Psoas muscle (tissue), 7 donors: ENCODE measurements at regions not wholly inside any gene's neighbourhood (a gene's known extent, or its start where the extent isn't known, plus 50 kb on each side); places are given as distances from the start of the nearest gene placed in this dataset.
A peak's percentile ranks its signal among the peaks of the same experiment; 100 is the strongest.

ENCODE experiments used
- ATAC-seq, 4 donors: fragments of 200-7000 bp; cut with Tn5 transposase; one replicate each; pipeline ENCODE4 v1.9.1; 2020; ENCODE audit warnings: moderate library complexity in 3 of 4, mild to moderate bottlenecking in 2 of 4
- DNase-seq, 2 donors: peaks; one replicate each; pipeline ENCODE4 v3.0.0-alpha.2; 2020
- H3K27ac ChIP-seq: fragments of 200-600 bp; one replicate; pipeline ENCODE4 v1.8.0; 2022
- H3K27me3 ChIP-seq, 3 donors: fragments of 200-600 bp in 1 of 3; one replicate each; pipeline versions ENCODE4 v1.6.1 to v1.8.0; 2013 to 2022; ENCODE audit warnings: low read length in 2 of 3, mild to moderate bottlenecking in 2 of 3, moderate library complexity in 1 of 3; ENCODE audit not compliant: insufficient read depth in 3 of 3
- H3K36me3 ChIP-seq, 2 donors: fragments of 200-600 bp in 1 of 2; one replicate each; pipeline versions ENCODE4 v1.6.1 to v1.8.0; 2013 to 2022; ENCODE audit warnings: low read depth in 1 of 2, mild to moderate bottlenecking in 1 of 2, moderate library complexity in 1 of 2; ENCODE audit not compliant: insufficient read depth in 1 of 2
- H3K4me1 ChIP-seq: fragments of 200-600 bp; one replicate; pipeline ENCODE4 v1.8.0; 2022
- H3K4me3 ChIP-seq: fragments of 200-600 bp; one replicate; pipeline ENCODE4 v1.8.0; 2022; ENCODE audit warnings: mild to moderate bottlenecking
- H3K9me3 ChIP-seq: fragments of 200-600 bp; one replicate; pipeline ENCODE4 v1.8.0; 2022
- WGBS, 3 donors: extraction: QIAGEN DNeasy Blood & Tissue Kit; methylation state at CpG; one replicate each; pipeline versions ENCODE4 v1.1.6 to v1.1.7; 2013; 5-methylcytosine and 5-hydroxymethylcytosine counted together
- intact Hi-C, 2 donors: fragments of 100-400 bp; cut with DNase I; formaldehyde crosslinking; loops; one replicate each; pipeline versions ENCODE4 v1.11.0 to v1.14.2; 2022
- TF ChIP-seq, protein P1 (sequence below): fragments of 200-600 bp; IDR thresholded peaks from one replicate; pipeline ENCODE4 v1.8.0; 2022; ENCODE audit warnings: antibody characterized with exemption
- donor health status: healthy with polysubstance abuse.
- donor health status: DM: no; HTN: no; CAD: no; lungs with moderate emphysema.
- donor health status: Bipolar disorder and iron deficiency.
- donor health status: healthy.
- donor health status: DM: yes; HTN: yes; CAD: no.
- donor health status: DM: no; HTN: no; CAD: no.
- donor health status: DM: yes; HTN: yes; CAD: no.

DNA sequence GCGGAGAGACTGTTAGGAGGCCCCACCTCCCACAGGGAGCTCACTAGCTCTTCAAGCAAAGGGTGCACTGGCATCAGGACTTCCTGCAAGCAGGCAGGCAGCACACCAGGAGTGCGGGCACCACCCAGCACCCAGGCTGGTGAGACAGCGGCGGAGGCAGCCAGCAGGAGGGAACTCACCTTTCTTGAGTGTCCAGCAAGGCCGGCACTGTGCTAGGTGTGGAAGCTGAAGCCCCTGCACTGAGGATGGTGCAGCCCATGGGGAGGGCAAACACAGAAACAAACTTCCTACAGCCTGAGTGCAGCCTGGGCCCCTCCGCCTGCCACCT lies 100.7 kb upstream of the ID2 start:
- H3K4me1 ChIP-seq, result no peaks in the 10 kb centered on the region
- H3K9me3 ChIP-seq, result no peaks in the 10 kb centered on the region
- TF ChIP-seq, protein P1, sequence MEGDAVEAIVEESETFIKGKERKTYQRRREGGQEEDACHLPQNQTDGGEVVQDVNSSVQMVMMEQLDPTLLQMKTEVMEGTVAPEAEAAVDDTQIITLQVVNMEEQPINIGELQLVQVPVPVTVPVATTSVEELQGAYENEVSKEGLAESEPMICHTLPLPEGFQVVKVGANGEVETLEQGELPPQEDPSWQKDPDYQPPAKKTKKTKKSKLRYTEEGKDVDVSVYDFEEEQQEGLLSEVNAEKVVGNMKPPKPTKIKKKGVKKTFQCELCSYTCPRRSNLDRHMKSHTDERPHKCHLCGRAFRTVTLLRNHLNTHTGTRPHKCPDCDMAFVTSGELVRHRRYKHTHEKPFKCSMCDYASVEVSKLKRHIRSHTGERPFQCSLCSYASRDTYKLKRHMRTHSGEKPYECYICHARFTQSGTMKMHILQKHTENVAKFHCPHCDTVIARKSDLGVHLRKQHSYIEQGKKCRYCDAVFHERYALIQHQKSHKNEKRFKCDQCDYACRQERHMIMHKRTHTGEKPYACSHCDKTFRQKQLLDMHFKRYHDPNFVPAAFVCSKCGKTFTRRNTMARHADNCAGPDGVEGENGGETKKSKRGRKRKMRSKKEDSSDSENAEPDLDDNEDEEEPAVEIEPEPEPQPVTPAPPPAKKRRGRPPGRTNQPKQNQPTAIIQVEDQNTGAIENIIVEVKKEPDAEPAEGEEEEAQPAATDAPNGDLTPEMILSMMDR, result no peak
- DNase-seq (no peak), ATAC-seq (no peak)
- no peak overlapping the region for H3K4me3 ChIP-seq
- H3K27ac ChIP-seq, result no peak overlapping the region
- WGBS, 3 donors, result 90 to 94% (median 94%) methylated on average over 6 of the region's 6 CpGs
- intact Hi-C loops, result no loop called here
- no peaks in the 10 kb centered on the region for H3K36me3 ChIP-seq
- H3K27me3 ChIP-seq, result peaks cover 0 to 1% (median 0%) of the 10 kb centered on the region in 3 donors

DNA sequence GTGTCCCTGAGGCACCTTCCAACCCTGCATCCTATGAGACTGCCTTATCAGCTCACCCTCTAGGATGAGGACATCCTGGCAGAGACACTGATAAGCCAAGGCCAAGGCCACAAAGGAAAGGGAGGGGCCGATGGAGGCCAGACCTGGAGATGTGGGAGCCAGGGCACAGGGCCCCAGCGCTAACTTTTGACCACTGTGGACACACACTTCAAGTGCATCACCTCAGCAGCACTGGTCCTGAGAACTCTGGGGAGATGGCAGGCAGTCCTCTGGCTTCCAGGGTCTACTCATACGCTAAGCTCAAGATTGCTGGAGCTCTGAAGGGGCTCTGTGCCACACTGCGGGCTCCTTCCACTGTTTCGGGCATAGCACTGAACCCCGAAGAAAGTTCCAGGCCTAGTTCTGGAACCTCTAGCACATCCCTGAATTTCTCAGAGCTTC lies 100.2 kb upstream of the ID2 start:
- intact Hi-C loops, result no loop called here
- ATAC-seq (no peak), DNase-seq (no peak)
- Histone ChIP-seq H3K4me1 (no peaks in the 10 kb centered on the region), H3K9me3 (no peaks in the 10 kb centered on the region), H3K27me3 (no peaks in the 10 kb centered on the region), H3K36me3 (no peaks in the 10 kb centered on the region), H3K27ac (no peak overlapping the region), H3K4me3 (no peak overlapping the region)
- 83 to 95% (median 92%) methylated on average over 6 of the region's 6 CpGs for WGBS, 3 donors
- TF ChIP-seq, protein P1, result no peak

DNA sequence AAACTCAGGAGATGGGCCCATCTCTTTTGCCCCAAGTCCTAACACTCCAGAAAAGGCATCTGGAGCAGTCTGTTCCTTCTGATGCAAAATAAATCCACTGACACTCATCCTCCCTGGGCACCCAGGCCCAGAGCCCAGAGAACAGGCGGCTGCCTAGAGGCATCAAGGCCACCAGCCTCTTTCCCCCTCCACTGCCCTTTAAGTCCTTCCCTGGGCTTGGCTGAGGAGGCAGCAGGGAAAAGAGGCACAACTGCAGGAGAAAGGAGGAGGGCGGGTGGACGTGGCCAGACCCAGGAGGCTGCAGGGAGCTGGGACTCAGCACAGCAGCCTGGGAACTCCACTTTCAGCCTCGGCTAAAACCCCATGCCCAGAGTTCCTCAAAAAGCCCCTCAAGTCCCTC lies 99.7 kb upstream of the ID2 start:
- H3K27ac ChIP-seq, result no peak overlapping the region

DNA sequence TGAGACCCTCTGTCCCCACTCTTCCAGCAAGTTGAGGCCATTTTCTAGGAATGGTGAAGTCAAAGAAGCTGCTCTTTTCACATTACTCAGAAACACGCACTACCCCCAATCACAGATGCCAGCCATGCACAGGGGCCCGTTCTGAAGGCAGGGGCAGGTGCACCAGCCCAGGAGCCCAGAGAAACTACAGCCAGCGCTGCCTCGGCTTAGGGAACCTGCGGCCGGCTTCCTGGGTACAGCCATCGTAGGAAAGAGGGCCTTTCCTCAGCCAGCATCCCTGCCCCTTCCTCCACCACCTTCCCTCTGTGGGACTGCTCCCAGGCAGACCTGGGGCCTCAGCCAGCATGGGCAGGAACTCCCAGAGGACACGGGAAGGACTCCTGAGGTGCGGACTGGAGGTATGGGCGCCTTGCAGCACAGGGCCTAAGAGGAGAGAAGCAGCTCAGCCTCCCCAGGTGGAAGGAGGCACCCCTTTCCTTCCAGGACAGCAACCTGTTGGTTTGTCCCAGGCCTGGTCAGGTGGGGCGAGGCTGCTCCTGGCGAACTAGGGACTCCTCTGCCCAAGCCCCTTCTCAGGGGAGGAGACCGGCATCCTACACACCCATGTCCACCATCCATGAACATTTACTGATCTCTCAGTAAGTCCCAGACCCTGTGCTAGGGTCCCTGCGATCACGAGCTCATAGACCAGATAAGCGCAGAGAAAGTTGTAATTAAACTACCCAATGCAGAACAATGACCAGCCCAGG lies 99.0 kb upstream of the ID2 start:
- no peak for DNase-seq
- intact Hi-C loops, result no loop called here
- H3K27ac ChIP-seq, result no peak overlapping the region

More for the DNA sequence above, 99.7 kb upstream of the ID2 start:
- intact Hi-C loops, result no loop called here
- Histone ChIP-seq H3K27me3 (no peaks in the 10 kb centered on the region), H3K36me3 (no peaks in the 10 kb centered on the region), H3K4me3 (no peak overlapping the region), H3K9me3 (no peaks in the 10 kb centered on the region), H3K4me1 (no peaks in the 10 kb centered on the region)
- no peak for DNase-seq
- no peak for ATAC-seq
- 89 to 97% (median 95%) methylated on average over 4 of the region's 4 CpGs for WGBS, 3 donors
- TF ChIP-seq, protein P1, result no peak

More for the DNA sequence above, 99.0 kb upstream of the ID2 start:
- no peak for ATAC-seq
- 85 to 90% (median 87%) methylated on average over 14 to 16 of the region's 16 CpGs for WGBS, 3 donors
- Histone ChIP-seq H3K4me1 (no peaks in the 10 kb centered on the region), H3K36me3 (no peaks in the 10 kb centered on the region), H3K4me3 (peak overlapping the region; percentile 13), H3K27me3 (no peaks in the 10 kb centered on the region), H3K9me3 (no peaks in the 10 kb centered on the region)
- TF ChIP-seq, protein P1, result no peak
